NT2/D1 (cell line): ENCODE measurements at regions not wholly inside any gene's neighbourhood (a gene's known extent, or its start where the extent isn't known, plus 50 kb on each side); places are given as distances from the start of the nearest gene placed in this dataset.
"Not testable (repeated sequence)": the region's sequence is repeated elsewhere in the genome, so short reads cannot be mapped to it uniquely, and the experiment has no call there.

Source experiments
- SUZ12 ChIP-seq: IDR thresholded peaks from 2 replicates; pipeline ENCODE4 v1.6.1; 2011; ENCODE audit not compliant: insufficient read length, insufficient read depth; ENCODE audit errors: extremely low read depth
- YY1 ChIP-seq: IDR thresholded peaks from 2 replicates; pipeline ENCODE4 v1.6.1; 2011; ENCODE audit not compliant: insufficient read length, insufficient read depth

DNA sequence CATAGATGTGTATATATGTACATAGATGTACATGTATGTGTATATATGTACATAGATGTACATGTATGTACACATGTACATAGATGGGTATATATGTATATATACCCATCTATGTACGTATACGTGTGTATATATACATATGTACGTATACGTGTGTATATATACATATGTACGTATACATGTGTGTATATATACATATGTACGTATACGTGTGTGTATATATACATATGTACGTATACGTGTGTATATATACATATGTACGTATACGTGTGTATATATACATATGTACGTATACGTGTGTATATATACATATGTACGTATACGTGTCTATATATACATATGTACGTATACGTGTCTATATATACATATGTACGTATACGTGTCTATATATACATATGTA is 1388.8 kb downstream of the CDH8 start:
- TF ChIP-seq YY1, SUZ12: not testable (repeated sequence)
